Stomach (tissue), 4 donors: ENCODE measurements at regions not wholly inside any gene's neighbourhood (a gene's known extent, or its start where the extent isn't known, plus 50 kb on each side); places are given as distances from the start of the nearest gene placed in this dataset.

Source experiments
- CTCF ChIP-seq, 7 experiments: fragments of 450-650 bp in 4 of 7; fragments of 200-600 bp in 3 of 7; sonication (generic) in 3 of 7; IDR thresholded peaks; one replicate each; pipeline ENCODE4 v1.5.1; 2016 to 2019; ENCODE audit warnings: antibody characterized with exemption in 7 of 7, control low read depth in 2 of 7, mild to moderate bottlenecking in 1 of 7
- POLR2A ChIP-seq, 4 donors: fragments of 450-650 bp; IDR thresholded peaks; one replicate each; pipeline ENCODE4 v1.6.1; 2016; ENCODE audit warnings: antibody characterized with exemption in 4 of 4, control low read depth in 2 of 4, mild to moderate bottlenecking in 1 of 4, moderate library complexity in 1 of 4
- POLR2AphosphoS5 ChIP-seq, 3 donors: sonication (generic); formaldehyde crosslinking; IDR thresholded peaks; one replicate each; pipeline ENCODE4 v1.6.1; 2016; ENCODE audit warnings: antibody characterized with exemption in 3 of 3

- TF ChIP-seq CTCF (IDR thresholded peaks at IDR 0.05) (no peak), POLR2A (IDR thresholded peaks at IDR 0.05) (no peak), POLR2AphosphoS5 (IDR thresholded peaks at IDR 0.05) (no peak)
Measured at GRCh38 chr12:123032736-123033391, 52.4 kb downstream of the ARL6IP4 start.
